Fibroblast of lung (primary cell): ENCODE measurements at regions not wholly inside any gene's neighbourhood (a gene's known extent, or its start where the extent isn't known, plus 50 kb on each side); places are given as distances from the start of the nearest gene placed in this dataset.

Experiments used
- DNase-seq, 2 donors: peaks; one replicate each; pipeline versions ENCODE4 v3.0.0 to v3.0.0-alpha.2; 2010; ENCODE audit warnings: low read depth in 2 of 2
- H2AFZ ChIP-seq: 2 replicates; pipeline ENCODE4 v1.5.1; 2012; ENCODE audit warnings: low read length, control low read depth, inconsistent platforms
- H3K27ac ChIP-seq: 2 replicates; pipeline ENCODE4 v1.5.1; 2011; ENCODE audit warnings: low read length, control low read depth; ENCODE audit not compliant: insufficient read depth
- H3K27me3 ChIP-seq: 2 replicates; pipeline ENCODE4 v1.5.1; 2011; ENCODE audit warnings: mild to moderate bottlenecking, low read length; ENCODE audit not compliant: control insufficient read depth, insufficient read depth
- H3K36me3 ChIP-seq: 2 replicates; pipeline ENCODE4 v1.5.1; 2011; ENCODE audit warnings: low read length; ENCODE audit not compliant: control insufficient read depth, insufficient read depth
- H3K4me1 ChIP-seq: 2 replicates; pipeline ENCODE4 v1.5.1; 2011; ENCODE audit warnings: low read length; ENCODE audit not compliant: control insufficient read depth, insufficient read depth; ENCODE audit errors: extremely low read depth
- H3K4me2 ChIP-seq: 2 replicates; pipeline ENCODE4 v1.5.1; 2011; ENCODE audit warnings: low read length, control low read depth; ENCODE audit not compliant: insufficient read depth; ENCODE audit errors: extremely low read depth
- H3K4me3 ChIP-seq, 4 experiments: fragments of 200-600 bp in 1 of 4; sonication (generic) in 1 of 4; replicated peaks in 1 of 4; 2 replicates each; pipeline ENCODE4 v1.5.1; 2011 to 2016; ENCODE audit warnings: low read length in 4 of 4, low read depth in 3 of 4, mild to moderate bottlenecking in 3 of 4, control low read depth in 2 of 4, inconsistent platforms in 1 of 4, mixed read lengths in 1 of 4; ENCODE audit not compliant: insufficient read depth in 1 of 4; ENCODE audit errors: control extremely low read depth in 1 of 4
- H3K79me2 ChIP-seq: 2 replicates; pipeline ENCODE4 v1.5.1; 2012; ENCODE audit warnings: mild to moderate bottlenecking, low read length, inconsistent platforms; ENCODE audit not compliant: control insufficient read depth, insufficient read depth
- H3K9ac ChIP-seq: 2 replicates; pipeline ENCODE4 v1.5.1; 2011; ENCODE audit warnings: mild to moderate bottlenecking, low read length, control low read depth; ENCODE audit not compliant: insufficient read depth
- H3K9me3 ChIP-seq: 2 replicates; pipeline ENCODE4 v1.5.1; 2012; ENCODE audit warnings: low read depth, low read length; ENCODE audit not compliant: control insufficient read depth, insufficient read depth
- H4K20me1 ChIP-seq: 2 replicates; pipeline ENCODE4 v1.5.1; 2011; ENCODE audit warnings: low read length; ENCODE audit not compliant: control insufficient read depth, insufficient read depth; ENCODE audit errors: extremely low read depth
- CTCF ChIP-seq, 2 donors: IDR thresholded peaks in 1 of 2; conservative IDR thresholded peaks in 1 of 2; 1 replicate in 1 of 2; 2 replicates in 1 of 2; pipeline ENCODE4 v1.5.1; 2011 to 2012; ENCODE audit warnings: low read length in 2 of 2, control low read depth in 1 of 2, inconsistent platforms in 1 of 2, low read depth in 1 of 2, mild to moderate bottlenecking in 1 of 2
- EZH2 ChIP-seq: IDR thresholded peaks from 2 replicates; pipeline ENCODE4 v1.5.1; 2012; ENCODE audit warnings: low read length, control low read depth, mild to moderate bottlenecking; ENCODE audit errors: missing control alignments

DNA sequence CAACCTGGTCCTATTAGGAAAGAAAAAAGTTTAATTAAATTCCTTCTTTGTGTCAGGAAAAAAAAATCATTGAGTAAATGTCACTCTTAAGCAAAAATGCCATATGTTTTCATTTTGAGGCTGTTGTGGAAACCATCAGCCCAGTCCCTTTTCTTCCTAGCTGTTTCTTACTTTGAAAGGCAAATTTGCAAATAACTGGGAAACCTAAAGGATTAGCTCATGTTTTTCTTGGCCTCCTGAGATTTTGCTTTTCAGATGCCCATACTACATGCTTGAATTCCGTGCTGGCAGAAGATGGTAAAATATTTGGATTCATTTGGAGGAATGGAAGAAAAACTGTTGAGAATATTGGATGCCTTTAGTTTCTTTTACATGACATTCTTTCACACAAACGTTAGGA is 182.1 kb upstream of the ADAMTS5 start:
- Histone ChIP-seq H3K36me3 (no peaks in the 10 kb centered on the region), H3K4me2 (no peak overlapping the region), H3K27ac (no peak overlapping the region), H2AFZ (no peak overlapping the region), H3K4me3 (no peak overlapping the region), H3K27me3 (no peaks in the 10 kb centered on the region), H3K79me2 (no peaks in the 10 kb centered on the region), H3K4me1 (no peaks in the 10 kb centered on the region), H3K9me3 (no peaks in the 10 kb centered on the region), H3K9ac (no peak overlapping the region), H4K20me1 (no peaks in the 10 kb centered on the region)
- peak in 1 of 2 donors; percentile 44 for DNase-seq
- no peak for TF ChIP-seq EZH2
- TF ChIP-seq CTCF (conservative IDR thresholded peaks at IDR 0.05 in 1 of 2, IDR thresholded peaks at IDR 0.05 in 1 of 2; ENCODE audit: low read depth in 1 of 2, low read length in 2 of 2) = no peak

DNA sequence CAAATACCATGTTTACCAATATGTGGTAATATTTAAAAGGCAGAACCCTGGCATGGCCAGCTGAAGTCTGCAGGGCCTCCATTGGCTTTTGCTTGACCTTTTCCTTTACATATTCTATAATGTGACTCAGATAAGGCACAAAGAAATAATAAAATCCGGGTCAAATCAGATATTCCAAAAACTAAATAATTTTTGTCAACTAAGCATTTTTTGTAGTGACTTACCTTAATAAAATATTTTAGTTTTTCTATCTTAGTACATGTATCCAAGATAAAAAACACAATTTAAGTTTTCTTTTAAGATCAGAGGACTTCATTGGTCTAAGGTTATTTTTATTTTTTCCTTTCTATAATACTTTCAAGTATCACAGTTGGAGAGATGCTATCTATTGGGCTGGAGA is 179.4 kb upstream of the ADAMTS5 start:
- no peaks in the 10 kb centered on the region for H3K27me3 ChIP-seq
- no peaks in the 10 kb centered on the region for H3K79me2 ChIP-seq
- no peaks in the 10 kb centered on the region for H3K36me3 ChIP-seq
- H2AFZ ChIP-seq = no peak overlapping the region
- no peak overlapping the region for H3K4me2 ChIP-seq
- H3K9ac ChIP-seq = no peak overlapping the region
- no peak for DNase-seq
- TF ChIP-seq EZH2 (no peak), CTCF (conservative IDR thresholded peaks at IDR 0.05 in 1 of 2, IDR thresholded peaks at IDR 0.05 in 1 of 2; ENCODE audit: low read depth in 1 of 2, low read length in 2 of 2) (no peak)
- H3K4me3 ChIP-seq = no peak overlapping the region
- H3K4me1 ChIP-seq = no peaks in the 10 kb centered on the region
- H3K27ac ChIP-seq = no peak overlapping the region
- no peaks in the 10 kb centered on the region for H4K20me1 ChIP-seq
- H3K9me3 ChIP-seq = no peaks in the 10 kb centered on the region

DNA sequence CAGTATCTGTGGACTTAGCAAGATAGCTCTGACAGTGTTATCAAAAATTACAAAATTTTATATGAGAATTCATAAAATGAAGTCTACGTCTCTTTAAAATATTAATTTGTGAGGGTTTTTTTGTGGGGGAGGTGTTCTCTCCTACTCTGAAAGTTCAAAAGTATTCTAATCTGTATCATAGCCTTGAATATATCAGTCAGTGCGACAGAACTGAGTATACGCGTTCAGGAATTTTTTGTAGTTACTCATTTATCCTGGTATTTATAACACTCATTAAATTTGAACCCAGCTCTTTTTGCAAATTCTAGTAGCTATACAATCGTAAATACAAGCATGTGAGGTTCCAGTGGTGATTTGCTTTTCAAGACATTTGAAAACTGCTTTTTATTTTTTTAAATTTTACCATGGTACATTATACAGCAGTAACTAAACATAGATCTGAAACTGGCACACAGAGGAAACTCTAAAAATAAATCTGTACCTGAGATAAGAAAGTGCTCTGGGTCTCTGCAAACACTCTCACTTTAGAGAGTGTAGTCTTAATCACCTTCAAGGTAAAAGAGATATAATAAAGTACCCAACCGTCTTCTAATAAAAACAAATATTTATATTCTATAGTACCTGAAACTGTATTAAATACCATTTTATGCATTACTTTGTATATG is 178.4 kb upstream of the ADAMTS5 start:
- H4K20me1 ChIP-seq = no peaks in the 10 kb centered on the region
- H3K36me3 ChIP-seq = no peaks in the 10 kb centered on the region
- no peak overlapping the region for H3K4me2 ChIP-seq
- H3K9ac ChIP-seq = no peak overlapping the region
- no peak overlapping the region for H3K4me3 ChIP-seq
- H3K9me3 ChIP-seq = no peaks in the 10 kb centered on the region
- DNase-seq = no peak
- no peaks in the 10 kb centered on the region for H3K79me2 ChIP-seq
- TF ChIP-seq CTCF (conservative IDR thresholded peaks at IDR 0.05 in 1 of 2, IDR thresholded peaks at IDR 0.05 in 1 of 2; ENCODE audit: low read depth in 1 of 2, low read length in 2 of 2) (no peak), EZH2 (no peak)
- no peaks in the 10 kb centered on the region for H3K4me1 ChIP-seq
- no peak overlapping the region for H2AFZ ChIP-seq
- H3K27ac ChIP-seq = no peak overlapping the region
- H3K27me3 ChIP-seq = no peaks in the 10 kb centered on the region
